IPS DF 19.7 (cell line): ENCODE measurements at regions not wholly inside any gene's neighbourhood (a gene's known extent, or its start where the extent isn't known, plus 50 kb on each side); places are given as distances from the start of the nearest gene placed in this dataset.
"Not testable (repeated sequence)": the region's sequence is repeated elsewhere in the genome, so short reads cannot be mapped to it uniquely, and the experiment has no call there.

Experiments used
- DNase-seq: peaks from one replicate; pipeline ENCODE4 v3.0.0-alpha.2; 2013; ENCODE audit warnings: low read depth, low spot score

DNA sequence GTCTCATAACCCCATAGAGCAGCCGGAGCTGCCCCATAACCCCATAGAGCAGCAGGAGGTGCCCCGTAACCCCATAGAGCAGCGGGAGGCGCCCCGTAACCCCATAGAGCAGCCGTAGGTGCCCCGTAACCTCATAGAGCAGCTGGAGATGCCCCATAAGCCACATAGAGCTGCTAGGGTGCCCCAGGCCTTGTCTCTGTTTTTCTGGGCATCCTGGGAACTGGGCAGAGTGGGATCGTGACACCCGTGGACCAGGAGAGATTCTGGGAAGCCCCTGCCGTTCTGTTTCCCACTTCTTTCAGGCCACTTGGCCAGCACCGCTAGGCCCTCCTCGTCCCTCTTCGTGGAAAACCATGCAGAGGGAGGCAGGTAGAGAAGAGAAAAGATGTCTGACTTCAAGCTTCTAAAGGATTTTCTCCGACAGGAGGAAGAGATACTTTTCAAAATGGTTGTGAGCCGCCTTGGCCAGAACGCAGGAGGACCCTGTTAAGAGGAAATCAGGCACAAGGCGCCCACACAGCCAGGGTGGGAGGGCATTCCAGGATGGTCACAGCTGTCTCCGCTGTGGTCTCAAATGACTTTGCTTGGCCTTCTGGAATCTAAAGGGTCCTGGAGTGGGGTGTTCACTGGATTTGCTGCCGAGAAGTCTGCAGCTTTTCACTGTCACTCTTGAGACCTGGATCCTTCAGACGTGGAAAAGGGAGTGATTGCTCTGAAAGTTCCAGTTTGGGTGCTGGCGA, 171.8 kb downstream of the NPIPB11 start:
- DNase-seq = not testable (repeated sequence)

GRCh38 chr16:29233705-29234404, 172.7 kb downstream of the NPIPB11 start:
- not testable (repeated sequence) for DNase-seq

- no peak for DNase-seq
Measured at GRCh38 chr16:29232811-29233704, 173.5 kb downstream of the NPIPB11 start.

DNA sequence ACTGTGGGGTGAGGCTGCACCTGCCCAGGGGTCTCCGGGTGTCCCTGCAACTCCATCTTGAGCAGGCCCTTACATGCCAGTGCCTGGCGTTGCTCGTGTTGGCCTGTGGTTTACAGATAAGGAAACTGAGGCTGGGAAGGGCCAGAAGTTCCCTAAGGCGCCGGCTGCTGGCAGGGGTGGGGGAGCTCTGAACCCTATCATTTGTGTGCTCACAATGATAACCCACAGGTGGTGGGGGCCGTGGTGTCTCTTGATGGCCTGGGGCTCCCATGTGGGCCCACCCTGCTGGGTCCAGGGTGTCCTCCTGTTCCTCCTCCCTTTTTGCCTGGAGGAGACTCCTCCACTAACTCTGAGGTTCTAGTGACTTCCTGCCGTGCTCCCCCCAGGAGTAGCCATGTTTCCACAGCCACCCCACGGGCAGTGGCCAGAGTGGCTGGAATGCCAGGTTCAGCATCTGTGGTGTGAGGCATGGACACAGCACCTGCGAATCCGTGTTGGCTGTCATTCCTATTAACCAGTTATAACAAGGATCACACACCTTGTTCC, 174.3 kb downstream of the NPIPB11 start:
- DNase-seq = not testable (repeated sequence)

DNA sequence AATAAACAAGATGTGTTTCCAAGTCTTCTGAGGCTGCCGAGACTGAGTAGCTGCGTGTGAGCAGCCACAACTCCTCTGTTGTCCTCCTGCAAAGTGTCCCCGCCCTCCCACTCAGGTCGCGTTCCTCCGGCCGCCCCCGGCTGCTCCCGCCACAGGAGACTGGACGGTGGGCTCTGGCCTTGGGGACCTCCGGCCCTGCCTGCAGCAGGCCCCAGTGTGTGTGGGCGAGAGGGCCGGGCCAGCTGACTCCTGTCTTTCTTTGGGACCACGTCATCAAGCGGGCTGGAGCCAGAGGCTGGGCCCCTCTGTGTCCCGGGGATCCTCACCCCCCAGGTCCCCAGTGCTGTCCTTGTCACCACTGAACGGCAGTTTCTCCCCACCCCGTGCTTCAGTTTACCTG, 175.3 kb downstream of the NPIPB11 start:
- no peak for DNase-seq

- DNase-seq = no peak
Measured at GRCh38 chr16:29230671-29231096, 175.8 kb downstream of the NPIPB11 start.

GRCh38 chr16:29230006-29230668, 176.4 kb downstream of the NPIPB11 start:
- DNase-seq = not testable (repeated sequence)

GRCh38 chr16:29229616-29230005, 176.9 kb downstream of the NPIPB11 start:
- DNase-seq = not testable (repeated sequence)

- DNase-seq = not testable (repeated sequence)
Measured at GRCh38 chr16:29228664-29229611, 177.6 kb downstream of the NPIPB11 start.

GRCh38 chr16:29227751-29228663, 178.5 kb downstream of the NPIPB11 start:
- DNase-seq = peak; percentile 23

DNA sequence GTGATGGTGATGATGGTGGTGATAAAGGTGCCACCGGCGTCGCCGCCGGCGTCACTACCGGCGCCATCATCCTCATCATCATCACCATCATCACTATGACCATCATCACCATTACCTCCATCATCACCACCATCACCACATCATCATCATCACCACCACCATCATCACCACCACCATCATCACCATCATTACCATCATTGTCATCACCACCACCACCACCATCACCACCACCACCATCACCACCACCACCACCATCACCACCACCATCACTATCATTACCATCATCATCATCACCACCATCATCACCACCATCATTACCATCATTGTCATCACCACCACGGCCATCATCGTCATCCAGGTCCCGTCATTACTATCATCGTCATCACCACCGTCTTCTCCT, 179.7 kb downstream of the NPIPB11 start:
- no peak for DNase-seq

GRCh38 chr16:29224675-29225074, 181.8 kb downstream of the NPIPB11 start:
- not testable (repeated sequence) for DNase-seq

GRCh38 chr16:29222615-29223014, 183.9 kb downstream of the NPIPB11 start:
- not testable (repeated sequence) for DNase-seq

GRCh38 chr16:29222008-29222407, 184.5 kb downstream of the NPIPB11 start:
- DNase-seq = not testable (repeated sequence)

GRCh38 chr16:29221281-29221955, 185.1 kb downstream of the NPIPB11 start:
- DNase-seq = not testable (repeated sequence)

DNA sequence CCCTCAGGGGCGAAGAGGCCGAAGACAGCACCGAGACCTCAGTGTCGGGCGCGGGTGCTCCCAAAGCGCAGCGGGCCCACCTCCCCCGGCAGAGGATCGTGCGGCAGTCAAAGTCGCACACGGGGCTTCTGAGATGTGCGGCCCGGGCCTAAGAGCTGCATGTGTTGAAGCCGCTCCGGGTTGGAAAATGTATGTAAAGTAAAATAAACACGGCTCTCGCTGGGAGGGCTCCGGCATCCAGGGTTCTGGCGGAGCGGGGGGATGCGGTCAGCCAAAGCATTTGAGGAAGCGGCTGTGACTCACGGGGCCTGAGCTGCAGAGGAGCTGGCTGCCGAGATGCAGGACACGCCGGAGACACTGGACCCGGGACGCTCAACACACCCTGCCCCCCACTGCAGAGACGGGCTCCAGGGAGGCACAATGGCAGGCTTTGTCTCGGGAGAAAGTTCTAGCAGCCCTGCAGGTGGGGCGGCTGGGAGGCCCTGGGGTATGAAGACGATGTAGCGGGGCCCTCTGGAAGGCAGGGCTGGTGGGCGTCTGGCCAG, 185.8 kb downstream of the NPIPB11 start:
- not testable (repeated sequence) for DNase-seq

- DNase-seq = not testable (repeated sequence)
Measured at GRCh38 chr16:29219966-29220646, 186.4 kb downstream of the NPIPB11 start.
